ENCODE measurements at regions not wholly inside any gene's neighbourhood (a gene's known extent, or its start where the extent isn't known, plus 50 kb on each side); places are given as distances from the start of the nearest gene placed in this dataset.

DNA sequence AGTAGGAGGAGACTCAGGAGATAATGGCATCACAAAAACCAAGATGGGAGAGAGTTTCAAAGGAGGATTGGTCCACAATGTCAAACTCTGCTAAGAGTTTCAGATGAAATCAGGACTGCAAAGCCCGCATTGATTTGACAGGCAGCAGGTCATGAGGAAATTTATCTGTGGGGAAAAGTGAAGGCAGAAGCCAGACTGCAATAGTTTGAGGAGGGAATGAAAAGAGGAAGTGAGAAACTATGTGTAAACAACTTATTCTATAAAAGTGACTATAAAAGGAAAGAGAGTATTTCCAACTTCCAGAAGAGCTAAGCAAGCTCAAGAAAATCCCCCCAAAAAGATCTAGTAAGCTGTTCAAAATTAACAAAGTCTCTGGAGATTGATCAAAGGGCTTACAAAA is 66.3 kb upstream of the DGKK start:
- H3K27ac ChIP-seq = no peak overlapping the region; the same call in 1 of the 2 replicates
- no peak for TF ChIP-seq Cebpa-rat (IDR thresholded peaks at IDR 0.05)
- H4K20me1 ChIP-seq = no peaks in the 10 kb centered on the region
- peak overlapping the region; percentile 5; the same call in 1 of the 2 replicates for H3K4me2 ChIP-seq
- H3K36me3 ChIP-seq = no peaks in the 10 kb centered on the region
- H3K27me3 ChIP-seq = peaks cover 67% of the 10 kb centered on the region
- no peak overlapping the region for H3K9ac ChIP-seq
- no peak overlapping the region for H3K4me3 ChIP-seq
- peaks cover 15% of the 10 kb centered on the region for H3K4me1 ChIP-seq
- H3K9me3 ChIP-seq = peaks cover 18% of the 10 kb centered on the region

Data from BLaER1 (cell line).